RWPE1 (cell line): ENCODE measurements at regions not wholly inside any gene's neighbourhood (a gene's known extent, or its start where the extent isn't known, plus 50 kb on each side); places are given as distances from the start of the nearest gene placed in this dataset.
"Not testable (repeated sequence)": the region's sequence is repeated elsewhere in the genome, so short reads cannot be mapped to it uniquely, and the experiment has no call there.

Source experiments
- CTCF ChIA-PET: fragments of 350-600 bp; sonication (Branson Sonifier 250); formaldehyde crosslinking; extraction: SDS; loops from one replicate; lab custom pipeline; 2021; lab: Yijun Ruan, JAX
- POLR2A ChIA-PET: fragments of 400-600 bp; formaldehyde crosslinking; extraction: SDS; loops from one replicate; lab custom pipeline; 2020; ENCODE audit warnings: antibody characterized with exemption; ENCODE audit not compliant: low non-redundant PET; lab: Yijun Ruan, JAX
- DNase-seq: peaks from one replicate; pipeline ENCODE4 v3.0.0; 2012; ENCODE audit warnings: low spot score
- H3K27ac ChIP-seq: fragments of 450-650 bp; 2 replicates; pipeline ENCODE4 v1.5.1; 2017
- TF ChIP-seq, protein P1 (sequence below): fragments of 450-650 bp; conservative IDR thresholded peaks from 2 replicates; pipeline ENCODE4 v1.5.1; 2017; ENCODE audit warnings: low read depth, mild to moderate bottlenecking

DNA sequence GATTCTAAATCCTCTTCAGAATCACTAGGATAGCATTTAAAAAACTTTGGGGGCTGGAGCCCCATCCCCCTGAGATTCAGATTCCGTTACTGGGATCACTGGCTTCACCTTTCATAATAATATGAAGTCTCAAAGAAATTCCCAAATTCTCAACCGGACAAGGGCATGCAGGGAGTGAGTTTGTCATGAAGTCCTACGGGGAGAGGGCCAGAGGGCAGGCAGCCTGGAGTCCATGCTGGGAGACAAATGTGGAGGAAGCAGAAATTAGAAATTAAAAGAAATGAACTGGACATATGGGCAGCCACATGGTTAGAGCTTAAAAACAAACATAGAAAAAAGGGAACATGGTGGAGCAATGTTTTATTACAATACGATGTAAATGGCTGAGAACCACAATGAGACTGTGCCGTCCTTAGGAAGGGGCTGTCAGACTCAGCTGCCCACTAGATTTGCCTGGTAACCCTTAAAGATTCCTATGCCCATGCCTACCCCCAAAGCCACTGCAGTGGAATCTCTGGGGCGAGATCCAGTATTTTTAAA lies 142.6 kb downstream of the CEBPB start:
- DNase-seq, result no peak
- H3K27ac ChIP-seq, result peak overlapping the region; percentile 89
- TF ChIP-seq, protein P1, sequence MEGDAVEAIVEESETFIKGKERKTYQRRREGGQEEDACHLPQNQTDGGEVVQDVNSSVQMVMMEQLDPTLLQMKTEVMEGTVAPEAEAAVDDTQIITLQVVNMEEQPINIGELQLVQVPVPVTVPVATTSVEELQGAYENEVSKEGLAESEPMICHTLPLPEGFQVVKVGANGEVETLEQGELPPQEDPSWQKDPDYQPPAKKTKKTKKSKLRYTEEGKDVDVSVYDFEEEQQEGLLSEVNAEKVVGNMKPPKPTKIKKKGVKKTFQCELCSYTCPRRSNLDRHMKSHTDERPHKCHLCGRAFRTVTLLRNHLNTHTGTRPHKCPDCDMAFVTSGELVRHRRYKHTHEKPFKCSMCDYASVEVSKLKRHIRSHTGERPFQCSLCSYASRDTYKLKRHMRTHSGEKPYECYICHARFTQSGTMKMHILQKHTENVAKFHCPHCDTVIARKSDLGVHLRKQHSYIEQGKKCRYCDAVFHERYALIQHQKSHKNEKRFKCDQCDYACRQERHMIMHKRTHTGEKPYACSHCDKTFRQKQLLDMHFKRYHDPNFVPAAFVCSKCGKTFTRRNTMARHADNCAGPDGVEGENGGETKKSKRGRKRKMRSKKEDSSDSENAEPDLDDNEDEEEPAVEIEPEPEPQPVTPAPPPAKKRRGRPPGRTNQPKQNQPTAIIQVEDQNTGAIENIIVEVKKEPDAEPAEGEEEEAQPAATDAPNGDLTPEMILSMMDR, result no peak
- CTCF ChIA-PET, result interaction anchor here (1.5 kb wide), 1 partner anchor 22 kb away, joined by 5 read pairs; no protein-coding TSS in a partner anchor
- POLR2A ChIA-PET, result interaction anchor here (0.9 kb wide), 1 partner anchor 11 kb away, joined by 4 read pairs; no protein-coding TSS in a partner anchor

DNA sequence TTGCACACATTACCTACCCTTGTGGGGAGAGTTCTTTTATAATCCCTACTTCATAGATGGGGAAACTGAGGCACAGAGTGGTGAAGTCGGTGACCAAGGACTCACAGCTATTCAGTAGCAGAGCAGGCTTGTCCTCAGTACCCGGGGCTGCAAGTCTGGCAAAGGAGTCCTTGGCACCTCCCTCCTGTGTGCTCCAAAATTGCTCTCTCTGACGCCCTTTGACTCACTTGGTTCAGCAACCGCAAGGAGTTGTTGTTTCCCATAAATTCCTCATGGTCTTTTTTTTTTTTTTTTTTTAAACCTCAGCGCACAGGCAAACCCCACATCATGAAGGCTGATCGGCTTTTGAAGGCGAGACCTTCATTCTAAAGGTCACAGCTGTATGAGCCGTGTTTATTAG lies 143.2 kb downstream of the CEBPB start:
- H3K27ac ChIP-seq, result peak overlapping the region; percentile 89
- ChIA-PET CTCF (interaction anchor here (0.5 to 1.5 kb wide), 5 partner anchors 22 to 137 kb away, joined by 3 to 5 read pairs (median 4); no protein-coding TSS in a partner anchor), POLR2A (interaction anchor here (0.9 to 1.0 kb wide), 2 partner anchors 12 to 39 kb away, joined by 4 read pairs; no protein-coding TSS in a partner anchor)
- TF ChIP-seq, protein P1, result no peak
- peak; percentile 96 for DNase-seq

DNA sequence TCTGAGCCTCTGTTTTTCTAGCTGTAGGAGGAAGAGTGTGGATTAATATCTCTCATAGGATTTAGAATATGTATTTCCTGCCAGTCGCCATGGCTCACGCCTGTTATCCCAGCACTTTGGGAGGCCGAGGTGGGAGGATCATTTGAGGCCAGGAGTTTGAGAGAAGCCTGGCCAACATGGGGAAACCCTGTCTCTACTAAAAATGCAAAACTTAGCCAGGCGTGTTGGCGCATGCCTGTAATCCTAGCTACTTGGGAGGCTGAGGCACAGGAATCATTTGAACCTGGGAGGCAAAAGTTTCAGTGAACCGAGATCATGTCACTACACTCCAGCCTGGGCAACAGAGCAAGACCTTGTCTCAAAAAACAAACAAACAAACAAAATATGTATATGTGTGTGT lies 143.9 kb downstream of the CEBPB start:
- ChIA-PET POLR2A (interaction anchor here (0.8 to 1.0 kb wide), 2 partner anchors 12 to 38 kb away, joined by 4 to 5 read pairs; no protein-coding TSS in a partner anchor), CTCF (interaction anchor here (0.7 to 2.6 kb wide), 4 partner anchors 13 to 126 kb away, joined by 4 to 13 read pairs (median 4); no protein-coding TSS in a partner anchor)
- not testable (repeated sequence) for DNase-seq
- peak overlapping the region; percentile 89 for H3K27ac ChIP-seq

DNA sequence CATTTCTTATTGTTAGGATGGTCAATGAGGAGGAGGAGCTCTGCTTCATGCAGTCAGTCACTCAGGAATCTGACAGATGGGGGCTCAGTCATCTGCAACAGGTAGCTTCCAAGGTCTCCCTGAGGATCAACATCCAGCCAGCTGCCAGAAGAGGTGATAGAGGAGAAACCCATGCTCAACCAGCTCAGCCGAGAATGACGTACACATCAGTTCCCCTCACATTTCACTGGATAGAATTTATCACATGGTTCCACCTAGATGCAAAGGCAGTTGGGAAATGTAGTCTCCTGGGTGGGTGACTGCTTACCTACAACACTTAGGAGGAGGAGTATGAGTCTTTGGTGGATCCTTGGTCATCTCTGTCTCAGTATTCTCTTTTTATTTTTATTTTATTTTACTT lies 144.5 kb downstream of the CEBPB start:
- peak; percentile 85 for DNase-seq
- ChIA-PET POLR2A (interaction anchor here (0.8 kb wide), 1 partner anchor 13 kb away, joined by 5 read pairs; no protein-coding TSS in a partner anchor), CTCF (interaction anchor here (2.6 kb wide), 1 partner anchor 12 kb away, joined by 13 read pairs; no protein-coding TSS in a partner anchor)
- TF ChIP-seq, protein P1, result no peak
- peak overlapping the region; percentile 89 for H3K27ac ChIP-seq

DNA sequence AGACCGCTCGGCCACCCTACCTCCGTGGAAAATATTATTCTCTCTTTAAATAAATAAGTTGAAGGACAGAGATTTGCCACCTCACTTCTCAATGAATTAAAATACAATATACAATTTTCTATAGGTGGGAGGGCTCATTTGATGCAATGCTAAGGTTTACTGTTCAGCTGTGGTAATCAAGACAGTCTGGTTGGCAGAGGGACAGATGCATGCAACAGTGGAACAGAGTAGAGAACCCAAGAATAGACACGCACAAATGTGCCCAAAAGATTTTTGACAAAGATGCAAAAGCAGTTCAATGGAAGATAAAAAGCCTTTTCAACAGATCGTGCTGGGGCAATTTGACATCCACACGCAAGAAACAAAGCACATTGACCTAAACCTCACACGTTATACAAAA lies 145.2 kb downstream of the CEBPB start:
- CTCF ChIA-PET, result interaction anchor here (0.7 to 2.6 kb wide), 2 partner anchors 11 to 154 kb away, joined by 4 to 13 read pairs; no protein-coding TSS in a partner anchor
- POLR2A ChIA-PET, result no interaction called here
- TF ChIP-seq, protein P1, result no peak
- no peak for DNase-seq
- H3K27ac ChIP-seq, result peak overlapping the region; percentile 89; the same call in 1 of the 2 replicates

DNA sequence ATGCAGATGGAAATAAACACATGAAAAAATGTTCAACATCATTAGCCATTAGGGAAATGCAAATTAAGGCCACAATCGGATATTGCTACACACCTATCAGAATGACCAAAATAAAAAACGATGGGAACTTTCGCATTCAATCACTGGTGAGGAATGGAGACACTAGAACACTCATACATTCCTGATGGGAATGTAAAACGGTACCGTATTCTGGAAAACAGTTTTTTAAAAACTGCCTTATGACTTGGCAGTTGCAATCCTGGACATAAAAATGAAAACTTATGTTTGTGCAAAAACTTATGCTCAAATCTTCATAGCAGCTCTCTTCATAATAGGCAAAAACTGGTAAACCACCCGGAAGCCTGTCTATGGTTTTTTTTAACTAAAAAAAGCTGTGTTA lies 146.0 kb downstream of the CEBPB start:
- ChIA-PET CTCF (interaction anchor here (0.6 to 2.6 kb wide), 2 partner anchors 11 to 200 kb away, joined by 3 to 13 read pairs; no protein-coding TSS in a partner anchor), POLR2A (no interaction called here)
- TF ChIP-seq, protein P1, result no peak
- no peak overlapping the region for H3K27ac ChIP-seq
- no peak for DNase-seq
